ENCODE measurements at regions not wholly inside any gene's neighbourhood (a gene's known extent, or its start where the extent isn't known, plus 50 kb on each side); places are given as distances from the start of the nearest gene placed in this dataset.

DNA sequence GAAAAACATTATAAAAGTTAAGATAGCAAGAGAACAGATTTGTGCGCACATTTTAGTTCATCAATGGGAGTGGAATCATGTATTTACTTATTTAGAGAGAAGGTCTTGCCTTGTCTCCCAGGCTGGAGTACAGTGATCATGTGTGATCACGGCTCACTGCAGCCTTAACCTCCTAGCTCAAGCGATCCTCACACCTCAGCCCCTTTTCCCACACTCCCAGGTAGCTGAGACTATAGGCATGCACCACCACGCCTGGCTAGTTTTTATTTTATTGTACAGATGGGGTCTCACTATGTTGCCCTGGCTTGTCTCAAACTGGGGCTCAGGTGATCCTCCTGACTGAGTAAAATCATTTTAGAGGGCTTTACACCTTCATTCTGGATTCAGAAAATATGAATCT lies 72.3 kb upstream of the ADGRF1 start:
- H3K27ac Mint-ChIP-seq, result no peak overlapping the region
- peaks cover 8% of the 10 kb centered on the region for H3K4me1 Mint-ChIP-seq (ENCODE audit: low read depth)
- H3K27me3 Mint-ChIP-seq, result peaks cover 8% of the 10 kb centered on the region
- no peaks in the 10 kb centered on the region for H3K36me3 Mint-ChIP-seq (ENCODE audit: insufficient read depth)
- no peak for DNase-seq (ENCODE audit: low spot score, unreplicated experiment)
- H3K4me3 Mint-ChIP-seq (ENCODE audit: low read depth), result no peak overlapping the region
- no peaks in the 10 kb centered on the region for H3K9me3 Mint-ChIP-seq (ENCODE audit: low read depth)
- TF ChIP-seq, protein P1, sequence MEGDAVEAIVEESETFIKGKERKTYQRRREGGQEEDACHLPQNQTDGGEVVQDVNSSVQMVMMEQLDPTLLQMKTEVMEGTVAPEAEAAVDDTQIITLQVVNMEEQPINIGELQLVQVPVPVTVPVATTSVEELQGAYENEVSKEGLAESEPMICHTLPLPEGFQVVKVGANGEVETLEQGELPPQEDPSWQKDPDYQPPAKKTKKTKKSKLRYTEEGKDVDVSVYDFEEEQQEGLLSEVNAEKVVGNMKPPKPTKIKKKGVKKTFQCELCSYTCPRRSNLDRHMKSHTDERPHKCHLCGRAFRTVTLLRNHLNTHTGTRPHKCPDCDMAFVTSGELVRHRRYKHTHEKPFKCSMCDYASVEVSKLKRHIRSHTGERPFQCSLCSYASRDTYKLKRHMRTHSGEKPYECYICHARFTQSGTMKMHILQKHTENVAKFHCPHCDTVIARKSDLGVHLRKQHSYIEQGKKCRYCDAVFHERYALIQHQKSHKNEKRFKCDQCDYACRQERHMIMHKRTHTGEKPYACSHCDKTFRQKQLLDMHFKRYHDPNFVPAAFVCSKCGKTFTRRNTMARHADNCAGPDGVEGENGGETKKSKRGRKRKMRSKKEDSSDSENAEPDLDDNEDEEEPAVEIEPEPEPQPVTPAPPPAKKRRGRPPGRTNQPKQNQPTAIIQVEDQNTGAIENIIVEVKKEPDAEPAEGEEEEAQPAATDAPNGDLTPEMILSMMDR (IDR thresholded peaks at IDR 0.05; ENCODE audit: unreplicated experiment), result no peak

DNA sequence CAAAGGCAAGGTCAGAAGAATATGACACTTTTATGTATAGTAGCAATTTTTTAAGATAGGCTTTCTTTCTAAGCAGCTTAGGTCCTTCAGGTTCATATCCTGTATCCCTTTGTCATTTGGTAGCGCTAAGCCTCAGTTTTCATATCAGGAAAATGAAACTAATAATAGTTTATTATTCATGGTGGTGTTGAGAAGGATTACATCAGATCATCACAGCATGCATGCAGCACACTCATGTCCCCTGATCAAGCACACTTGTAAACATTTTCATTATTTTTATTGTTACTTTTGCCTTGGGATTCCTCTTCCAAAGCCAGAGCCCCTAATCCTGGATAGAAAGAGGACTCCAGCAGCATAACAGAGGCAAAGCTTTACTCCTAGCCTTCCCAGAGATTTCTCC lies 70.2 kb upstream of the ADGRF1 start:
- no peak for DNase-seq (ENCODE audit: low spot score, unreplicated experiment)
- no peak overlapping the region for H3K4me3 Mint-ChIP-seq (ENCODE audit: low read depth)
- H3K36me3 Mint-ChIP-seq (ENCODE audit: insufficient read depth), result no peaks in the 10 kb centered on the region
- H3K27ac Mint-ChIP-seq, result peak overlapping the region; percentile 3
- peaks cover 12% of the 10 kb centered on the region for H3K4me1 Mint-ChIP-seq (ENCODE audit: low read depth)
- no peaks in the 10 kb centered on the region for H3K9me3 Mint-ChIP-seq (ENCODE audit: low read depth)
- H3K27me3 Mint-ChIP-seq, result peaks cover 6% of the 10 kb centered on the region
- TF ChIP-seq, protein P1 (IDR thresholded peaks at IDR 0.05; ENCODE audit: unreplicated experiment), result no peak

DNA sequence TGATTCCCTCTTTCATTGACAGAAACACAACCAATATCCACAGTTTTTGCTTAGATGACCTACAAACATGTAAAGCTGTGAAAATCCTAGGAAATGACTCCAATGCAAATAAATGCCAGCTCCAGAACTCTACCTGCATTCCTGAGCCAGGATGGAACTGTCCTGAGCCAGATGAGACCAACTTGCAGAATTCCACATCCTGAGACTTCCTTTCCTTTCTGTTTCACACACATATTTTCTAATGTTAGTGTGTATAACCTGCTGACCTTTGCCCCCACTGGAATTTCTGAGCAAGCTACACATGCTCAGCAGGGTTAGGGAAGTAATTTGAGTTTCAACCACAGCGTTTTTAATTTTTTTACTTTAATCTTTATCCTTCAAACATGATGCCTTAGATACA lies 69.6 kb upstream of the ADGRF1 start:
- no peak overlapping the region for H3K4me3 Mint-ChIP-seq (ENCODE audit: low read depth)
- DNase-seq (ENCODE audit: low spot score, unreplicated experiment), result no peak
- H3K4me1 Mint-ChIP-seq (ENCODE audit: low read depth), result peaks cover 18% of the 10 kb centered on the region
- H3K27me3 Mint-ChIP-seq, result peaks cover 6% of the 10 kb centered on the region
- H3K27ac Mint-ChIP-seq, result peak overlapping the region; percentile 35
- no peaks in the 10 kb centered on the region for H3K9me3 Mint-ChIP-seq (ENCODE audit: low read depth)
- no peaks in the 10 kb centered on the region for H3K36me3 Mint-ChIP-seq (ENCODE audit: insufficient read depth)
- TF ChIP-seq, protein P1 (IDR thresholded peaks at IDR 0.05; ENCODE audit: unreplicated experiment), result no peak

DNA sequence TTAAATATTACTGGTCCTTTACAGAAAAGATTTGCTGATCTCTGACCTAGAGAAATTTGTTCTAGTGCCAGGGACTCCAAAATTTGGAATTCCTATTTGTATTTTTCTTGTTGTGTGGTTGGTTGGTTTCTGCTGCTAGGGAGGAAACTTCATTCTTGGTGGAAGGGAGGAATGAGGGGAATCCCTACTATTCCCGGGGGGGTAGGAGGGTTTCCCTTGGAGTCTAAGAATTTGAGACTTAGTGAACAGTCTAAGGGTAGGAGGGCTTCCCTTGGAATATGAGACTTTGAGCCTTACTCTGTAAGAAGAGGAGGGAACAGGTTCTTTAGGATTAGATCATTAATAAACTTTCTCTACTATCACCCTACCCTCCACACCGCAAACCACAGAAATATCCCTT lies 67.1 kb upstream of the ADGRF1 start:
- no peaks in the 10 kb centered on the region for H3K9me3 Mint-ChIP-seq (ENCODE audit: low read depth)
- H3K27ac Mint-ChIP-seq, result peak overlapping the region; percentile 49

DNA sequence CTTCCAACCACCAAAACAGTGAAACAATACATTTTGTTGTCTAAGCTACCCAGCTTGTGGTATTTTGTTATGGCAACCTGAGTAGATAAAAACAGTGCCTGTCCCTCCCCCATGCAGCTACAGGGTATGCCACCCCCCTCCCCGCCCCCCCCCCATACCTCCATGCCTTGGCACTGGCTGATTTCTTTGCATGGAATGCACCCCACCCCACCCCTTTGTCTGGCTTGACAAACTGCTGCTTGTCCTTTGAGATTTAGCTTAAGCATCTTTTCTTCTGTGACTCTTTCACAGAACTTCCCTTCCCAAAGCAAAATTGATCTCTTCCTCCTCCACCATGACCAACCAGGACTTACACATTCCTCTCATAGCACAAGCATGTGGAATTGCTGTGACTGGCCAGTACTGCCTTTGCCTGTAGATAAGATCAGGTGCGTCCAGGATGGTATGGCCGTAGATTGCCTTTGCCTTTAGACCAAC lies 64.6 kb upstream of the ADGRF1 start:
- no peak for DNase-seq (ENCODE audit: low spot score, unreplicated experiment)
- peaks cover 14% of the 10 kb centered on the region for H3K4me1 Mint-ChIP-seq (ENCODE audit: low read depth)
- peak overlapping the region; percentile 4 for H3K27ac Mint-ChIP-seq
- no peaks in the 10 kb centered on the region for H3K36me3 Mint-ChIP-seq (ENCODE audit: insufficient read depth)
- H3K4me3 Mint-ChIP-seq (ENCODE audit: low read depth), result no peak overlapping the region
- H3K27me3 Mint-ChIP-seq, result peaks cover 6% of the 10 kb centered on the region
- H3K9me3 Mint-ChIP-seq (ENCODE audit: low read depth), result no peaks in the 10 kb centered on the region
- TF ChIP-seq, protein P1 (IDR thresholded peaks at IDR 0.05; ENCODE audit: unreplicated experiment), result no peak

More for the DNA sequence above, 67.1 kb upstream of the ADGRF1 start:
- H3K27me3 Mint-ChIP-seq, result peaks cover 2% of the 10 kb centered on the region
- H3K4me1 Mint-ChIP-seq (ENCODE audit: low read depth), result peaks cover 18% of the 10 kb centered on the region
- H3K4me3 Mint-ChIP-seq (ENCODE audit: low read depth), result no peak overlapping the region
- H3K36me3 Mint-ChIP-seq (ENCODE audit: insufficient read depth), result no peaks in the 10 kb centered on the region
- TF ChIP-seq, protein P1 (IDR thresholded peaks at IDR 0.05; ENCODE audit: unreplicated experiment), result no peak
- no peak for DNase-seq (ENCODE audit: low spot score, unreplicated experiment)

Measured in progenitor cell of endocrine pancreas (in vitro differentiated cells).